Mucosa of descending colon (tissue), 3 donors: ENCODE measurements at regions not wholly inside any gene's neighbourhood (a gene's known extent, or its start where the extent isn't known, plus 50 kb on each side); places are given as distances from the start of the nearest gene placed in this dataset.
A peak's percentile ranks its signal among the peaks of the same experiment; 100 is the strongest.

ENCODE experiments used
- ATAC-seq: fragments of 200-7000 bp; cut with Tn5 transposase; one replicate; pipeline ENCODE4 v1.9.1; 2020; ENCODE audit warnings: mild to moderate bottlenecking, moderate library complexity
- DNase-seq, 3 donors: peaks; one replicate each; pipeline ENCODE4 v3.0.0-alpha.2; 2020
- H3K36me3 ChIP-seq: fragments of 200-600 bp; one replicate; pipeline ENCODE4 v1.8.0; 2021; ENCODE audit warnings: low read depth, mild to moderate bottlenecking
- H3K4me1 ChIP-seq: fragments of 200-600 bp; one replicate; pipeline ENCODE4 v1.8.0; 2021; ENCODE audit warnings: low read depth, mild to moderate bottlenecking
- H3K4me3 ChIP-seq: fragments of 200-600 bp; one replicate; pipeline ENCODE4 v1.8.0; 2021; ENCODE audit warnings: mild to moderate bottlenecking
- H3K9me3 ChIP-seq: fragments of 200-600 bp; one replicate; pipeline ENCODE4 v1.8.0; 2021; ENCODE audit warnings: mild to moderate bottlenecking
- CTCF ChIP-seq: fragments of 200-600 bp; IDR thresholded peaks from one replicate; pipeline ENCODE4 v1.8.0; 2022; ENCODE audit warnings: antibody characterized with exemption, mild to moderate bottlenecking
- intact Hi-C, 2 donors: fragments of 100-400 bp; cut with DNase I in 1 of 2; cut with micrococcal nuclease in 1 of 2; formaldehyde crosslinking; loops; one replicate each; pipeline versions ENCODE4 v1.11.0 to v1.11.1; 2022; cut with DNase I, micrococcal nuclease
- donor health status: DM: no; HTN: no; CAD: no; lungs with moderate emphysema.
- donor health status: DM: no; HTN: no; CAD: no.
- donor health status: DM: no; HTN: yes; CAD: no.

GRCh38 chr22:40111451-40111850, 66.3 kb upstream of the TNRC6B start:
- DNase-seq, result no peak
- TF ChIP-seq CTCF, result no peak
- H3K4me3 ChIP-seq, result no peak overlapping the region
- peaks cover 6% of the 10 kb centered on the region for H3K4me1 ChIP-seq
- H3K36me3 ChIP-seq, result no peaks in the 10 kb centered on the region
- intact Hi-C loops, result no loop called here
- no peak for ATAC-seq
- H3K9me3 ChIP-seq, result no peaks in the 10 kb centered on the region

- intact Hi-C loops, result no loop called here
- no peak overlapping the region for H3K4me3 ChIP-seq
- H3K4me1 ChIP-seq, result no peaks in the 10 kb centered on the region
- H3K9me3 ChIP-seq, result no peaks in the 10 kb centered on the region
- TF ChIP-seq CTCF, result no peak
- no peak for ATAC-seq
- no peak for DNase-seq
- H3K36me3 ChIP-seq, result no peaks in the 10 kb centered on the region
Measured at GRCh38 chr22:40112595-40112994, 65.1 kb upstream of the TNRC6B start.

- ATAC-seq (no peak), DNase-seq (no peak)
- no peak for TF ChIP-seq CTCF
- Histone ChIP-seq H3K36me3 (no peaks in the 10 kb centered on the region), H3K4me3 (no peak overlapping the region), H3K9me3 (no peaks in the 10 kb centered on the region), H3K4me1 (no peaks in the 10 kb centered on the region)
- intact Hi-C loops, result no loop called here
Measured at GRCh38 chr22:40113696-40114095, 64.0 kb upstream of the TNRC6B start.

GRCh38 chr22:40114411-40114810, 63.3 kb upstream of the TNRC6B start:
- intact Hi-C loops, result no loop called here
- Histone ChIP-seq H3K4me3 (no peak overlapping the region), H3K4me1 (no peaks in the 10 kb centered on the region), H3K9me3 (no peaks in the 10 kb centered on the region), H3K36me3 (no peaks in the 10 kb centered on the region)
- no peak for TF ChIP-seq CTCF
- ATAC-seq (no peak), DNase-seq (no peak)

- TF ChIP-seq CTCF, result no peak
- H3K9me3 ChIP-seq, result no peaks in the 10 kb centered on the region
- H3K36me3 ChIP-seq, result no peaks in the 10 kb centered on the region
- intact Hi-C loops, result no loop called here
- no peaks in the 10 kb centered on the region for H3K4me1 ChIP-seq
- ATAC-seq, result peak; percentile 25
- DNase-seq, result no peak
- H3K4me3 ChIP-seq, result no peak overlapping the region
Measured at GRCh38 chr22:40116496-40117200, 61.1 kb upstream of the TNRC6B start.

GRCh38 chr22:40118979-40119378, 58.7 kb upstream of the TNRC6B start:
- no peaks in the 10 kb centered on the region for H3K4me1 ChIP-seq
- DNase-seq, result no peak
- intact Hi-C loops, result no loop called here
- no peak for TF ChIP-seq CTCF
- no peak overlapping the region for H3K4me3 ChIP-seq
- ATAC-seq, result no peak
- no peaks in the 10 kb centered on the region for H3K9me3 ChIP-seq
- H3K36me3 ChIP-seq, result no peaks in the 10 kb centered on the region
